NOMO-1 (cell line): ENCODE measurements at regions not wholly inside any gene's neighbourhood (a gene's known extent, or its start where the extent isn't known, plus 50 kb on each side); places are given as distances from the start of the nearest gene placed in this dataset.
"Not testable (repeated sequence)": the region's sequence is repeated elsewhere in the genome, so short reads cannot be mapped to it uniquely, and the experiment has no call there.

Experiments
- DNase-seq, 2 experiments: peaks; one replicate each; lab custom pipeline; 2025; ENCODE audit not compliant: unreplicated experiment in 2 of 2; lab: John Stamatoyannopoulos, UW

- no peak for DNase-seq
Measured at GRCh38 chr10:44013981-44014380, 365.3 kb upstream of the ZNF32 start.

GRCh38 chr10:44012921-44013320 is 364.2 kb upstream of the ZNF32 start:
- DNase-seq = no peak

- no peak for DNase-seq
Measured at GRCh38 chr10:44011603-44011981, 362.9 kb upstream of the ZNF32 start.

- DNase-seq = no peak
Measured at GRCh38 chr10:44010873-44011602, 362.4 kb upstream of the ZNF32 start.

- no peak for DNase-seq
Measured at GRCh38 chr10:44009891-44010632, 361.4 kb upstream of the ZNF32 start.

- no peak for DNase-seq
Measured at GRCh38 chr10:44008917-44009709, 360.4 kb upstream of the ZNF32 start.

- DNase-seq = no peak
Measured at GRCh38 chr10:44008270-44008916, 359.7 kb upstream of the ZNF32 start.

- DNase-seq = no peak
Measured at GRCh38 chr10:44006771-44007170, 358.1 kb upstream of the ZNF32 start.

GRCh38 chr10:44005788-44006099 is 357.1 kb upstream of the ZNF32 start:
- DNase-seq = no peak

GRCh38 chr10:44004913-44005787 is 356.5 kb upstream of the ZNF32 start:
- DNase-seq = no peak

GRCh38 chr10:43998021-43998809 is 349.5 kb upstream of the ZNF32 start:
- DNase-seq = no peak

GRCh38 chr10:43997330-43997729 is 348.6 kb upstream of the ZNF32 start:
- no peak for DNase-seq

GRCh38 chr10:43994539-43994938 is 345.9 kb upstream of the ZNF32 start:
- no peak for DNase-seq

- DNase-seq = not testable (repeated sequence)
Measured at GRCh38 chr10:43992816-43993215, 344.1 kb upstream of the ZNF32 start.

GRCh38 chr10:43986374-43986773 is 337.7 kb upstream of the ZNF32 start:
- DNase-seq = no peak

GRCh38 chr10:43985941-43986340 is 337.3 kb upstream of the ZNF32 start:
- DNase-seq = no peak

GRCh38 chr10:43983856-43984271 is 335.2 kb upstream of the ZNF32 start:
- no peak for DNase-seq

GRCh38 chr10:43983405-43983804 is 334.7 kb upstream of the ZNF32 start:
- no peak for DNase-seq

- DNase-seq = no peak
Measured at GRCh38 chr10:43982250-43982649, 333.6 kb upstream of the ZNF32 start.
